HEK293 (cell line): ENCODE measurements at regions not wholly inside any gene's neighbourhood (a gene's known extent, or its start where the extent isn't known, plus 50 kb on each side); places are given as distances from the start of the nearest gene placed in this dataset.
A peak's percentile ranks its signal among the peaks of the same experiment; 100 is the strongest.

ENCODE experiments used
- CTCF ChIA-PET: fragments of 350-600 bp; formaldehyde crosslinking; extraction: SDS; loops from one replicate; lab custom pipeline; 2021; ENCODE audit warnings: antibody characterized with exemption; lab: Yijun Ruan, JAX
- POLR2A ChIA-PET: fragments of 300-600 bp; formaldehyde crosslinking; extraction: SDS; loops from one replicate; lab custom pipeline; 2020; ENCODE audit warnings: antibody characterized with exemption, inconsistent platforms; lab: Yijun Ruan, JAX
- H3K27ac ChIP-seq: fragments of 200-500 bp; sonication (Bioruptor generic); 2 replicates; pipeline ENCODE4 v1.5.1; 2014; ENCODE audit warnings: low read depth, low read length, control low read depth, inconsistent platforms; ENCODE audit errors: extremely low read depth
- H3K36me3 ChIP-seq, 2 experiments: fragments of 200-500 bp in 1 of 2; sonication (Bioruptor generic) in 1 of 2; 1 replicate in 1 of 2; 2 replicates in 1 of 2; pipeline ENCODE4 v1.5.1; 2014 to 2017; ENCODE audit warnings: inconsistent platforms in 2 of 2, low read length in 2 of 2; ENCODE audit not compliant: control insufficient read depth in 2 of 2, insufficient read depth in 1 of 2
- H3K4me1 ChIP-seq: fragments of 200-500 bp; sonication (Bioruptor generic); 2 replicates; pipeline ENCODE4 v1.5.1; 2014; ENCODE audit warnings: mild to moderate bottlenecking, low read length, inconsistent platforms; ENCODE audit not compliant: control insufficient read depth, insufficient read depth
- H3K4me3 ChIP-seq: 2 replicates; pipeline ENCODE4 v1.5.1; 2011; ENCODE audit warnings: low read depth, mild to moderate bottlenecking, control low read depth, low read length, moderate library complexity
- H3K9me3 ChIP-seq: fragments of 200-500 bp; sonication (Bioruptor generic); 2 replicates; pipeline ENCODE4 v1.5.1; 2014; ENCODE audit warnings: low read depth, low read length, inconsistent platforms; ENCODE audit not compliant: control insufficient read depth, insufficient read depth
- GFI1B ChIP-seq: fragments of 450-650 bp; formaldehyde crosslinking; IDR thresholded peaks from 2 replicates; pipeline ENCODE4 v1.5.1; 2016; ENCODE audit warnings: missing biosample characterization, missing genetic modification characterization
- GLIS2 ChIP-seq: fragments of 450-650 bp; formaldehyde crosslinking; IDR thresholded peaks from 2 replicates; pipeline ENCODE4 v1.5.1; 2016; ENCODE audit warnings: missing biosample characterization, missing genetic modification characterization
- KLF10 ChIP-seq: fragments of 450-650 bp; IDR thresholded peaks from 2 replicates; pipeline ENCODE4 v1.5.1; 2018; ENCODE audit warnings: missing biosample characterization, mild to moderate bottlenecking, missing genetic modification characterization
- SETDB1 ChIP-seq: IDR thresholded peaks from one replicate; pipeline ENCODE4 v1.6.1; 2017; ENCODE audit warnings: mild to moderate bottlenecking, low read length, moderate library complexity, mixed read lengths; ENCODE audit not compliant: insufficient read length
- SP2 ChIP-seq: fragments of 450-650 bp; formaldehyde crosslinking; IDR thresholded peaks from 2 replicates; pipeline ENCODE4 v1.5.1; 2016; ENCODE audit warnings: missing biosample characterization, missing genetic modification characterization
- ZBTB8A ChIP-seq: fragments of 450-650 bp; formaldehyde crosslinking; IDR thresholded peaks from 2 replicates; pipeline ENCODE4 v1.5.1; 2016; ENCODE audit warnings: missing biosample characterization, missing genetic modification characterization
- ZFHX2 ChIP-seq: fragments of 450-650 bp; formaldehyde crosslinking; conservative IDR thresholded peaks from 2 replicates; pipeline ENCODE4 v1.5.1; 2016; ENCODE audit warnings: missing biosample characterization, missing genetic modification characterization
- ZNF146 ChIP-seq: fragments of 450-650 bp; formaldehyde crosslinking; IDR thresholded peaks from 2 replicates; pipeline ENCODE4 v1.5.1; 2016; ENCODE audit warnings: missing biosample characterization, missing genetic modification characterization
- ZNF302 ChIP-seq: fragments of 450-650 bp; formaldehyde crosslinking; IDR thresholded peaks from 2 replicates; pipeline ENCODE4 v1.5.1; 2016; ENCODE audit warnings: missing biosample characterization, missing genetic modification characterization, low read depth
- ZNF404 ChIP-seq: fragments of 450-650 bp; formaldehyde crosslinking; IDR thresholded peaks from 2 replicates; pipeline ENCODE4 v1.5.1; 2017; ENCODE audit warnings: missing biosample characterization, missing genetic modification characterization
- ZNF423 ChIP-seq: fragments of 450-650 bp; formaldehyde crosslinking; IDR thresholded peaks from 2 replicates; pipeline ENCODE4 v1.5.1; 2016; ENCODE audit warnings: missing biosample characterization, missing genetic modification characterization
- ZNF521 ChIP-seq: fragments of 450-650 bp; formaldehyde crosslinking; IDR thresholded peaks from 2 replicates; pipeline ENCODE4 v1.5.1; 2017; ENCODE audit warnings: missing biosample characterization, mild to moderate bottlenecking, missing genetic modification characterization
- ZNF548 ChIP-seq: fragments of 450-650 bp; formaldehyde crosslinking; IDR thresholded peaks from 2 replicates; pipeline ENCODE4 v1.5.1; 2016; ENCODE audit warnings: missing biosample characterization, missing genetic modification characterization
- ZNF585B ChIP-seq: fragments of 450-650 bp; formaldehyde crosslinking; IDR thresholded peaks from 2 replicates; pipeline ENCODE4 v1.5.1; 2016; ENCODE audit warnings: missing biosample characterization, missing genetic modification characterization
- ZNF626 ChIP-seq: fragments of 450-650 bp; sonication (Bioruptor Pico); formaldehyde crosslinking; IDR thresholded peaks from 2 replicates; pipeline ENCODE4 v1.5.1; 2018; ENCODE audit warnings: missing biosample characterization, missing genetic modification characterization, inconsistent platforms
- ZNF658 ChIP-seq: fragments of 450-650 bp; formaldehyde crosslinking; IDR thresholded peaks from 2 replicates; pipeline ENCODE4; 2016; ENCODE audit warnings: missing biosample characterization, missing genetic modification characterization
- ZNF660 ChIP-seq: fragments of 450-650 bp; IDR thresholded peaks from 2 replicates; pipeline ENCODE4 v1.5.1; 2018; ENCODE audit warnings: missing biosample characterization, mild to moderate bottlenecking, missing genetic modification characterization
- TF ChIP-seq, protein P1 (sequence below): fragments of 450-650 bp; formaldehyde crosslinking; IDR thresholded peaks from 2 replicates; pipeline ENCODE4 v1.5.1; 2016; ENCODE audit warnings: missing biosample characterization, missing genetic modification characterization
- TF ChIP-seq, protein P2 (sequence below): fragments of 450-650 bp; formaldehyde crosslinking; IDR thresholded peaks from 2 replicates; pipeline ENCODE4 v1.5.1; 2017; ENCODE audit warnings: missing biosample characterization, missing genetic modification characterization

DNA sequence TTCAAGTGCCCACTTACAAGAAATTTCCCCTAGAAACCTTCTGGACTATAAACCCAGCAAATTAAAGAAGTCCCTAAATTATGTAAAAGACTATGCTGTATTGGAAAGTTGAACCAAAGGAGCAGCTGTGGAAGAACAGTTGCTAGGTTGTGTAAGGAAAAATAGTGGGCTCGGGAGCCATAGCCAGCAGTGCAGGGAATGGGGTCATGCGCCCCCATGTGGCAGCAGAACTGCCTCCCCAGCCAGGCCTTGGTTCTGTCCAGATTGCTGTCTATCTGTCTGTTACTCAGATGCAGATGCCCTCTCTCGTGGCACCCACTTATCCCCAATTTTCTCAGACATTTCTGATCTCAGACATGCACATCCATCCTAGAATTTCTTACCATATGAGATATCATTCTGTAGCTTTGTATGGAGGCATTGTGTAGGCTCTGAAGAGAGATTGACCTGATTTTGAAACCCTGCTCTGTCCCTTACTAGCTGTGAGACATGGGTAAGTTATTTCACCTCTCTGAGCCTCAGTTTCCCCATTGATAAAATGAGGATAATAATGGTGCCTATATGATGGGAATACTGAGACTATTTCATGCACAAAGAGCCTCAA, 258.3 kb downstream of the SS18 start (continued):
- TF ChIP-seq, protein P1, sequence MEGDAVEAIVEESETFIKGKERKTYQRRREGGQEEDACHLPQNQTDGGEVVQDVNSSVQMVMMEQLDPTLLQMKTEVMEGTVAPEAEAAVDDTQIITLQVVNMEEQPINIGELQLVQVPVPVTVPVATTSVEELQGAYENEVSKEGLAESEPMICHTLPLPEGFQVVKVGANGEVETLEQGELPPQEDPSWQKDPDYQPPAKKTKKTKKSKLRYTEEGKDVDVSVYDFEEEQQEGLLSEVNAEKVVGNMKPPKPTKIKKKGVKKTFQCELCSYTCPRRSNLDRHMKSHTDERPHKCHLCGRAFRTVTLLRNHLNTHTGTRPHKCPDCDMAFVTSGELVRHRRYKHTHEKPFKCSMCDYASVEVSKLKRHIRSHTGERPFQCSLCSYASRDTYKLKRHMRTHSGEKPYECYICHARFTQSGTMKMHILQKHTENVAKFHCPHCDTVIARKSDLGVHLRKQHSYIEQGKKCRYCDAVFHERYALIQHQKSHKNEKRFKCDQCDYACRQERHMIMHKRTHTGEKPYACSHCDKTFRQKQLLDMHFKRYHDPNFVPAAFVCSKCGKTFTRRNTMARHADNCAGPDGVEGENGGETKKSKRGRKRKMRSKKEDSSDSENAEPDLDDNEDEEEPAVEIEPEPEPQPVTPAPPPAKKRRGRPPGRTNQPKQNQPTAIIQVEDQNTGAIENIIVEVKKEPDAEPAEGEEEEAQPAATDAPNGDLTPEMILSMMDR (tag by site-specific recombination): peak; percentile 48; the same call in 1 of the 2 replicates
- TF ChIP-seq ZFHX2 (tag by site-specific recombination) (no peak), ZNF521 (no peak), ZNF658 (tag by site-specific recombination) (no peak)

DNA sequence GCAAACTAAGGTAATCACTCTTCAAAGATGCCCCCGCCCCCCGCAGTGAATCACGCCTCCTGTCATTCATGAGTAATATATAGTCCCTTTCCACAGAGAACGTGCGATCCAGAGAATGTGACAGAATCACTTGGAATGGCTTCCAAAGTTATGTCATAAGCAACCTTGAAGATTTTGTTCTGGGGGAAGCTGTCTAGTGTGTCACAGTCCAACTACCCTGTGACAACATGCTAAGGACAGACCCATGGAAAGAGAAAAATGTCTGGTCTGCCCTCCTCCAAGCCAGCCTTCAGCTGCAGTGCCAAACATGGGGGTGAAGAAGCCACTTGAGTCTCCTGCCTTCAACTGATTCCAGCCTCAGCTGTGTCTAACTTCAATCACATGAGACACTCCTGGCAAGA, 259.1 kb downstream of the SS18 start:
- H3K9me3 ChIP-seq: no peaks in the 10 kb centered on the region
- peaks cover 3% of the 10 kb centered on the region; the same call in 1 of the 2 replicates for H3K4me1 ChIP-seq
- TF ChIP-seq ZNF146 (tag by site-specific recombination) (no peak), KLF10 (tag by site-specific recombination) (no peak)
- no peak overlapping the region for H3K27ac ChIP-seq
- ChIA-PET POLR2A (no interaction called here), CTCF (interaction anchor here (0.6 to 2.1 kb wide), 12 partner anchors 8 to 1287 kb away, joined by 3 to 14 read pairs (median 4); no protein-coding TSS in a partner anchor)
- H3K36me3 ChIP-seq: no peaks in the 10 kb centered on the region
- H3K4me3 ChIP-seq: no peak overlapping the region

DNA sequence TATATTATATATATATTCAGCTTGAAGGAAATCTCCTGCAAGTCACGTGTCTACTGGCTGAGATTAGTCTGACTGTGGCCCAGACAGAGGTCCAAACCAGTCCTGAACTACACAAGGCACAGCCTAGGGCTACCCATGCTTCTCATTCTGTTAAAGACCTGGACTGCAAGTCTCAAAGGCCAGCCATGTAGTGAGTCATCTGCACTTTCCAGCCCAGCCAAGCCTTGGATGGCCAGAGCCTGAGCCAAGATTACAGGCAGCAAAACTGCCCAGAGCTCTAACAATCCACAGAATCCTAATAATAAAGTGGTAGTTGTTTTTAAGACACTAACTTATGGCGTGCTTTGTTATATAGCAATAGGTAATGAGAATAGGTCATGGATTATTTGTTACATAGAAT, 259.6 kb downstream of the SS18 start:
- H3K9me3 ChIP-seq: no peaks in the 10 kb centered on the region
- ChIA-PET POLR2A (no interaction called here), CTCF (interaction anchor here (0.7 to 2.1 kb wide), 5 partner anchors 13 to 1287 kb away, joined by 3 to 14 read pairs (median 4); no protein-coding TSS in a partner anchor)
- no peaks in the 10 kb centered on the region for H3K36me3 ChIP-seq
- no peak for TF ChIP-seq GLIS2 (tag by site-specific recombination)
- peaks cover 3% of the 10 kb centered on the region; the same call in 1 of the 2 replicates for H3K4me1 ChIP-seq
- H3K4me3 ChIP-seq: no peak overlapping the region
- no peak overlapping the region for H3K27ac ChIP-seq

DNA sequence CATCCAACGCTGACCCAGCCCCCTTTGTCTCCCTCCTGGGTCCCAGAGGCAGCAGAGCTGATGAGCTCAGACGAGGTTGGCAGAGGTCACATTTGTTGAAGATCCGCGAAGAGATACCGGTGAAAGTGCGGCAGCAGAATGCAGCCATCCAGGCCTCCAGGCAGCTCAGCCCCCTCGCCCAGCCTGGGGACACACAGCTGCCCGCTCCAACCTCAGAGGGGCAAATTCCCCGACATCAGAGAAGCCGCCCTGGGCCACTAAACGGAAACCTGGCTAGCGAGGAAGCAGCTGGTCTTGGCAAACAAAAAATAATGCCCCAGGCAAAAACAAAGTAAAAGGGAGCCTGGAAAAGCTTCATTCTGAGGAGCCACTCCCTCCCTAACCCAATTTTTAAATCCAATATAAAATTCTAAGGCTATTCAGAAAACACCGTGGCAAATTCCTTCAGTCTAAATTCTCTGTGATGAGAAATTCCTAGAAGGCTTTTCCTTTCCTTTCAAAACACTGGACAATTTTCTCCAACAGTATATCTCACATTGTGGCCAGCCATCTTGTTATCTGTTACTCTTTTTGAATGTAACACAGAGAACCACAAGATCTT, 262.4 kb downstream of the SS18 start:
- no peak for TF ChIP-seq ZNF302 (tag by site-specific recombination)
- TF ChIP-seq ZNF548 (tag by site-specific recombination): no peak
- no peak for TF ChIP-seq ZNF660 (tag by site-specific recombination)
- no peak for TF ChIP-seq GFI1B (tag by site-specific recombination)
- TF ChIP-seq SP2: no peak
- no peak for TF ChIP-seq SETDB1
- no peak for TF ChIP-seq ZNF423 (tag by site-specific recombination)
- no peak for TF ChIP-seq ZNF404 (tag by site-specific recombination)
- ChIA-PET CTCF (interaction anchor here (0.7 kb wide), 1 partner anchor 421 kb away, joined by 3 read pairs; no protein-coding TSS in a partner anchor), POLR2A (no interaction called here)
- H3K4me1 ChIP-seq: peaks cover 3% of the 10 kb centered on the region; the same call in 1 of the 2 replicates
- H3K36me3 ChIP-seq: no peaks in the 10 kb centered on the region
- no peak overlapping the region for H3K4me3 ChIP-seq
- no peak overlapping the region for H3K27ac ChIP-seq
- H3K9me3 ChIP-seq: no peaks in the 10 kb centered on the region

DNA sequence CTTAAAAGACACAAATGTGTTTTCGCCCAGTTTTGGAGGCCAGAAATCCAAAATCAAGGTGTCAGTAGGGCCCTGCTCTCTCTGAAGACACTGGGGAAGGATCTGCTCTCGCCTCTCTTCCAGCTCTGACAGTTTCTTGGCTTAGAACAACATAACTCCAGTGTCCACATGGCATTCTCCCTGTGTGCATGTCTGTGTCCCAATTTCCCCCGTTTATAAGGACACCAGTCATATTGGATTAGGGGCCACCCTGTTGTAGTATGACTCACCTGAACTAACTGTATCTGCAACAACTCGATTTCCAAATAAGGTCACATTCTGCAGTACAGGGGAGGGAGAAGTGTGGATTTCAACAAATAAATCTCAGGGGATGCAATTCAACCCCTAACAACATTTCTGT, 263.2 kb downstream of the SS18 start:
- Histone ChIP-seq H3K4me1 (peaks cover 3% of the 10 kb centered on the region; the same call in 1 of the 2 replicates), H3K27ac (no peak overlapping the region)
- ChIA-PET CTCF (interaction anchor here (0.7 kb wide), 1 partner anchor 422 kb away, joined by 3 read pairs; no protein-coding TSS in a partner anchor), POLR2A (no interaction called here)
- TF ChIP-seq, protein P2, sequence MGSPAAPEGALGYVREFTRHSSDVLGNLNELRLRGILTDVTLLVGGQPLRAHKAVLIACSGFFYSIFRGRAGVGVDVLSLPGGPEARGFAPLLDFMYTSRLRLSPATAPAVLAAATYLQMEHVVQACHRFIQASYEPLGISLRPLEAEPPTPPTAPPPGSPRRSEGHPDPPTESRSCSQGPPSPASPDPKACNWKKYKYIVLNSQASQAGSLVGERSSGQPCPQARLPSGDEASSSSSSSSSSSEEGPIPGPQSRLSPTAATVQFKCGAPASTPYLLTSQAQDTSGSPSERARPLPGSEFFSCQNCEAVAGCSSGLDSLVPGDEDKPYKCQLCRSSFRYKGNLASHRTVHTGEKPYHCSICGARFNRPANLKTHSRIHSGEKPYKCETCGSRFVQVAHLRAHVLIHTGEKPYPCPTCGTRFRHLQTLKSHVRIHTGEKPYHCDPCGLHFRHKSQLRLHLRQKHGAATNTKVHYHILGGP (tag by site-specific recombination): no peak
- no peak for TF ChIP-seq ZBTB8A
- no peak for TF ChIP-seq ZNF585B (tag by site-specific recombination)
- no peak for TF ChIP-seq ZNF626 (tag by site-specific recombination)
- TF ChIP-seq, all 188 proteins: peak for 0
- no peak overlapping the region for H3K4me3 ChIP-seq
- H3K36me3 ChIP-seq: no peaks in the 10 kb centered on the region
- no peaks in the 10 kb centered on the region for H3K9me3 ChIP-seq
